ENCODE measurements at regions not wholly inside any gene's neighbourhood (a gene's known extent, or its start where the extent isn't known, plus 50 kb on each side); places are given as distances from the start of the nearest gene placed in this dataset.

DNA sequence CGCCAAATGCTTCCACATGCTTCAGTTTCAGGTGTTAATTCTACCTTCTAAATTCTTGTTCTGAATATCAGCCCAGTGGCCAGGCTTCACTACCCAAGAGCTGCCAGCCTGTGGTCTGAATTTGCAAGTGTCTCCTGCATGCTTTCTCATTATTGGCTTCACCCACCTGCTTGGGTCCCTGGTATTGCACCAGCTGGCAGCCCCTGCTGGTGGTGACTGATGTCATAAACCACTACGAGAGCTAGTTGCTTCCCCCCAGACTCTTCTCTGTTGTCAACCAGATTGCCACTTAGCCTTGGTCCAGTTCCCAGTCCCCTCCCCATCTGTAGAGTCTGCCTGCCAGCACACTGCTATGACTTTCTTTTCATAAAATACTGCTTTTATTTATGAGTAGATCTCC lies 197.7 kb upstream of the DUSP10 start:
- H3K27ac ChIP-seq (ENCODE audit: low read depth, low read length): no peak overlapping the region
- H3K36me3 ChIP-seq (ENCODE audit: control insufficient read depth in 2 of 4, insufficient read depth in 4 of 4, low read length in 3 of 4): no peaks in the 10 kb centered on the region
- no peak overlapping the region for H2BK120ac ChIP-seq (replicated peaks; ENCODE audit: low read depth, low read length)
- H3K9me3 ChIP-seq (ENCODE audit: insufficient read depth in 2 of 2, low read depth in 1 of 2, low read length in 1 of 2): no peaks in the 10 kb centered on the region
- no peak overlapping the region for H3K18ac ChIP-seq (ENCODE audit: extremely low read depth, low read length)
- FAIRE-seq: no peak
- H2BK12ac ChIP-seq (ENCODE audit: low read depth, low read length): no peak overlapping the region
- no peak overlapping the region for H3K4ac ChIP-seq (replicated peaks; ENCODE audit: insufficient read length, low read depth, low read length)
- no peak overlapping the region for H3K56ac ChIP-seq (replicated peaks; ENCODE audit: insufficient read length, low read depth, low read length)
- DNase-seq (ENCODE audit: low read depth in 1 of 2, low spot score in 2 of 2): no peak
- no peak overlapping the region for H3K4me3 ChIP-seq (ENCODE audit: extremely low read depth in 1 of 4, insufficient read depth in 2 of 4, low read depth in 3 of 4, low read length in 4 of 4)
- H3K23ac ChIP-seq (ENCODE audit: insufficient read length): no peak overlapping the region
- H2AFZ ChIP-seq (ENCODE audit: low read length): no peak overlapping the region
- no peaks in the 10 kb centered on the region for H3K79me2 ChIP-seq (ENCODE audit: control insufficient read depth in 1 of 2, insufficient read depth in 2 of 2, low read length in 2 of 2)
- no peaks in the 10 kb centered on the region for H4K20me1 ChIP-seq (replicated peaks in 1 of 2; ENCODE audit: control insufficient read depth in 1 of 2, insufficient read depth in 2 of 2, low read length in 2 of 2)
- no peak overlapping the region for H4K5ac ChIP-seq (ENCODE audit: insufficient read length, low read depth, low read length)
- no peak overlapping the region for H2BK5ac ChIP-seq (ENCODE audit: low read depth, low read length)
- 83% methylated on average over 2 of the region's 2 CpGs; no CpG with 5 or more reads in 1 of the 2 experiments for WGBS, 2 experiments (ENCODE audit: extremely low coverage in 1 of 2, insufficient coverage in 1 of 2, insufficient read length in 1 of 2, insufficient replicate concordance in 2 of 2, low coverage in 1 of 2, low lambda C conversion rate in 2 of 2, missing lambda C conversion rate in 1 of 2)
- POLR2A ChIA-PET (ENCODE audit: partially characterized antibody): no interaction called here
- no peak overlapping the region for H4K8ac ChIP-seq (ENCODE audit: extremely low read depth, insufficient read depth, low read length)
- no peak overlapping the region for H2BK15ac ChIP-seq (ENCODE audit: low read length)
- CTCF ChIA-PET (ENCODE audit: partially characterized antibody): no interaction called here
- no peaks in the 10 kb centered on the region for H3K27me3 ChIP-seq (replicated peaks in 1 of 4; ENCODE audit: control insufficient read depth in 3 of 4, extremely low read depth in 1 of 4, insufficient read depth in 3 of 4, low read length in 3 of 4)
- H3K79me1 ChIP-seq (ENCODE audit: low read depth, low read length): no peaks in the 10 kb centered on the region
- no peak overlapping the region for H4K91ac ChIP-seq (replicated peaks; ENCODE audit: insufficient read length, low read length)
- no peak overlapping the region for H3K4me2 ChIP-seq (ENCODE audit: insufficient read depth in 1 of 2, low read depth in 2 of 2, low read length in 2 of 2)
- no peaks in the 10 kb centered on the region for H3K23me2 ChIP-seq (ENCODE audit: low read depth, low read length)
- no peak overlapping the region for H2BK20ac ChIP-seq (ENCODE audit: low read length)
- no peak overlapping the region for H3K14ac ChIP-seq (ENCODE audit: insufficient read length)
- 0 out of 2 replicates have a peak overlapping the region, but pooled peaks have one; percentile 46 for H2AK5ac ChIP-seq (ENCODE audit: low read depth, low read length)
- H3K9ac ChIP-seq (replicated peaks in 1 of 4; ENCODE audit: extremely low read depth in 1 of 4, low read depth in 3 of 4, low read length in 3 of 4): no peak overlapping the region
- no peaks in the 10 kb centered on the region for H3K4me1 ChIP-seq (replicated peaks in 1 of 4; ENCODE audit: control insufficient read depth in 3 of 4, insufficient read depth in 4 of 4, low read length in 3 of 4)
- TF ChIP-seq NRF1 (IDR thresholded peaks at IDR 0.05; ENCODE audit: low read depth, low read length) (no peak), TEAD4 (IDR thresholded peaks at IDR 0.05; ENCODE audit: low read depth, low read length) (no peak), GABPA (IDR thresholded peaks at IDR 0.05; ENCODE audit: borderline replicate concordance, insufficient read depth, low read length) (no peak), ATF3 (IDR thresholded peaks at IDR 0.05; ENCODE audit: insufficient read depth, low read depth, low read length) (no peak), EGR1 (IDR thresholded peaks at IDR 0.05; ENCODE audit: borderline replicate concordance, low read depth, low read length) (no peak), SRF (IDR thresholded peaks at IDR 0.05; ENCODE audit: low read depth, low read length) (no peak), SUZ12 (IDR thresholded peaks at IDR 0.05; ENCODE audit: low read length) (no peak), SAP30 (IDR thresholded peaks at IDR 0.05; ENCODE audit: insufficient read depth, insufficient replicate concordance, low read length) (no peak), ASH2L (IDR thresholded peaks at IDR 0.05; ENCODE audit: low read length) (no peak), SP4 (IDR thresholded peaks at IDR 0.05; ENCODE audit: low read length) (no peak), CEBPB (IDR thresholded peaks at IDR 0.05; ENCODE audit: low read depth, low read length) (no peak), KDM4A (IDR thresholded peaks at IDR 0.05; ENCODE audit: low read depth, low read length, severe bottlenecking) (no peak)
- TF ChIP-seq, protein P1, sequence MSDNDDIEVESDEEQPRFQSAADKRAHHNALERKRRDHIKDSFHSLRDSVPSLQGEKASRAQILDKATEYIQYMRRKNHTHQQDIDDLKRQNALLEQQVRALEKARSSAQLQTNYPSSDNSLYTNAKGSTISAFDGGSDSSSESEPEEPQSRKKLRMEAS (IDR thresholded peaks at IDR 0.05): no peak
- TF ChIP-seq, protein P2, sequence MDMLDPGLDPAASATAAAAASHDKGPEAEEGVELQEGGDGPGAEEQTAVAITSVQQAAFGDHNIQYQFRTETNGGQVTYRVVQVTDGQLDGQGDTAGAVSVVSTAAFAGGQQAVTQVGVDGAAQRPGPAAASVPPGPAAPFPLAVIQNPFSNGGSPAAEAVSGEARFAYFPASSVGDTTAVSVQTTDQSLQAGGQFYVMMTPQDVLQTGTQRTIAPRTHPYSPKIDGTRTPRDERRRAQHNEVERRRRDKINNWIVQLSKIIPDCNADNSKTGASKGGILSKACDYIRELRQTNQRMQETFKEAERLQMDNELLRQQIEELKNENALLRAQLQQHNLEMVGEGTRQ (IDR thresholded peaks at IDR 0.05; ENCODE audit: low read length): no peak

Measured in H1 (cell line).